Right atrium auricular region (tissue), 2 donors: ENCODE measurements at regions not wholly inside any gene's neighbourhood (a gene's known extent, or its start where the extent isn't known, plus 50 kb on each side); places are given as distances from the start of the nearest gene placed in this dataset.

ENCODE experiments used
- DNase-seq: peaks from one replicate; pipeline ENCODE4 v3.0.0-alpha.2; 2019; ENCODE audit warnings: low spot score
- H3K27ac ChIP-seq, 2 donors: fragments of 200-600 bp; sonication (generic); 1 replicate in 1 of 2; 2 replicates in 1 of 2; pipeline ENCODE4 v1.5.1; 2016 to 2019
- H3K27me3 ChIP-seq, 2 donors: fragments of 200-600 bp; sonication (generic); one replicate each; pipeline versions ENCODE4 v1.5.1 to v1.6.0; 2017 to 2019
- H3K36me3 ChIP-seq: fragments of 200-600 bp; sonication (generic); one replicate; pipeline ENCODE4 v1.5.1; 2016
- H3K4me1 ChIP-seq, 2 donors: fragments of 200-600 bp; sonication (generic); one replicate each; pipeline versions ENCODE4 v1.5.1 to v1.6.0; 2017 to 2019
- H3K4me3 ChIP-seq, 2 donors: fragments of 200-600 bp; sonication (generic); 1 replicate in 1 of 2; 2 replicates in 1 of 2; pipeline ENCODE4 v1.5.1; 2017 to 2019; ENCODE audit warnings: mild to moderate bottlenecking in 1 of 2, moderate library complexity in 1 of 2
- H3K9me3 ChIP-seq, 2 donors: fragments of 200-600 bp; sonication (generic); one replicate each; pipeline ENCODE4 v1.5.1; 2019
- TF ChIP-seq, protein P1 (sequence below), 2 donors: fragments of 200-600 bp; sonication (generic); IDR thresholded peaks; one replicate each; pipeline ENCODE4 v1.5.1; 2019; ENCODE audit warnings: antibody characterized with exemption in 2 of 2

DNA sequence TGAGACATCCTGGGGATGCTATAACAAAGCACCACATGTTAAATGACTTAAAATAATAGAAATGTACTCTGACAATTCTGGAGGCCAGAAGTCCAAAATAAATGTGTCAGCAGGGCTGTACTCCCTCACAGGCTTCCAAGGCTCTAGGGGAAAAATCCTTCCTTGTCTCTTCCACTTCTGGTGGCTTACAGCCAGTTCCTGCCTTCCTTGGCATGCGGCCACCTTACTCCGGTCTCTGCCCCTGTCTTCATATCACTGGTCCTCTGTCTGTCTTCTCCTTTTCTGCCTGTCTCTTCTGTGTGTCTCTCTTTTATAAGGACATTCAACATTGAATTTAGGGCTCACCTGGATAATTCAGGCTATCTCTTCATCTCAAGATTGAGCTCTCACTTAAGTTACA is 155.3 kb upstream of the SYNCRIP start:
- TF ChIP-seq, protein P1, sequence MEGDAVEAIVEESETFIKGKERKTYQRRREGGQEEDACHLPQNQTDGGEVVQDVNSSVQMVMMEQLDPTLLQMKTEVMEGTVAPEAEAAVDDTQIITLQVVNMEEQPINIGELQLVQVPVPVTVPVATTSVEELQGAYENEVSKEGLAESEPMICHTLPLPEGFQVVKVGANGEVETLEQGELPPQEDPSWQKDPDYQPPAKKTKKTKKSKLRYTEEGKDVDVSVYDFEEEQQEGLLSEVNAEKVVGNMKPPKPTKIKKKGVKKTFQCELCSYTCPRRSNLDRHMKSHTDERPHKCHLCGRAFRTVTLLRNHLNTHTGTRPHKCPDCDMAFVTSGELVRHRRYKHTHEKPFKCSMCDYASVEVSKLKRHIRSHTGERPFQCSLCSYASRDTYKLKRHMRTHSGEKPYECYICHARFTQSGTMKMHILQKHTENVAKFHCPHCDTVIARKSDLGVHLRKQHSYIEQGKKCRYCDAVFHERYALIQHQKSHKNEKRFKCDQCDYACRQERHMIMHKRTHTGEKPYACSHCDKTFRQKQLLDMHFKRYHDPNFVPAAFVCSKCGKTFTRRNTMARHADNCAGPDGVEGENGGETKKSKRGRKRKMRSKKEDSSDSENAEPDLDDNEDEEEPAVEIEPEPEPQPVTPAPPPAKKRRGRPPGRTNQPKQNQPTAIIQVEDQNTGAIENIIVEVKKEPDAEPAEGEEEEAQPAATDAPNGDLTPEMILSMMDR (IDR thresholded peaks at IDR 0.05) = no peak
- H3K27ac ChIP-seq = no peak overlapping the region
- H3K4me1 ChIP-seq = no peaks in the 10 kb centered on the region
- H3K4me3 ChIP-seq = no peak overlapping the region
- H3K9me3 ChIP-seq = no peaks in the 10 kb centered on the region
- DNase-seq = no peak
- no peaks in the 10 kb centered on the region for H3K36me3 ChIP-seq
- no peaks in the 10 kb centered on the region for H3K27me3 ChIP-seq

DNA sequence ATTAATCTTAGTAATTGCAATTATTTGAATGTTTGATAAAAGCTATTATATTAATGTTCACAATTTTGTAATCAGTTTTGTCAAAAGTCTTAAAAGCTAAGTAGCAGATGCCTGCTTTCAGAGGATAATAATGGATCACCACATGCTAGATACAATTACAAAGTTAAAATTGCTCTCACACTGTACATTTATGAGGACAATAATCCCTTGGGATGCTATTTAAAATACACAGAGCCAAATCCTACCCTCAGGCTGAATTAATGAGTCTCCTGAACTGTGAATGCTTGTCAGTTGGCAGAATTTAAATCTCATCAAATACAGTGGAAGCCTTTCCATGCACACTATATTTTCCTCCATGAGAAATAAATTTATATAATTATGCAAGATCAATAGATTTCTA is 153.3 kb upstream of the SYNCRIP start:
- Histone ChIP-seq H3K36me3 (no peaks in the 10 kb centered on the region), H3K4me3 (no peak overlapping the region), H3K27ac (no peak overlapping the region), H3K27me3 (no peaks in the 10 kb centered on the region), H3K9me3 (peaks cover 0 to 5% of the 10 kb centered on the region in 2 donors), H3K4me1 (no peaks in the 10 kb centered on the region)
- DNase-seq = no peak
- TF ChIP-seq, protein P1 (IDR thresholded peaks at IDR 0.05) = no peak

DNA sequence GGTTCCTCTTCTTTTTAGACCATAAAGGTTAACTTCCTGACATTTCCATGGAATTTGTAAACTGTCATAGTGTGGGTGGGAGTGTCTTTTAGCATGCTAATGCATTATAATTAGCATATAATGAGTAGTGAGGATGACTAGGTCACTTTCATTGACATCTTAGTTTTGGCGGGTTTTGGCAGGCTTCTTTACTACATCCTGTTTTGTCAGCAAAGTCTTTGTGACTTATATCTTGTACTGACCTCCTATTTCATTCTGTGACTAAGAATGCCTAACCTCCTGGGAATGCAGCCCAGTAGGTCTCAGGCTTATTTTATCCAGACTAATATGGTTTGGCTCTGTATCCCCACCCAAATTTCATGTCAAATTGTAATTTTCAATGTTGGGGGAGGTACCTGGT is 149.6 kb upstream of the SYNCRIP start:
- Histone ChIP-seq H3K4me1 (no peaks in the 10 kb centered on the region), H3K36me3 (no peaks in the 10 kb centered on the region), H3K27ac (no peak overlapping the region), H3K27me3 (no peaks in the 10 kb centered on the region), H3K4me3 (no peak overlapping the region), H3K9me3 (peaks cover 0 to 16% of the 10 kb centered on the region in 2 donors)
- no peak for DNase-seq
- TF ChIP-seq, protein P1 (IDR thresholded peaks at IDR 0.05) = no peak

DNA sequence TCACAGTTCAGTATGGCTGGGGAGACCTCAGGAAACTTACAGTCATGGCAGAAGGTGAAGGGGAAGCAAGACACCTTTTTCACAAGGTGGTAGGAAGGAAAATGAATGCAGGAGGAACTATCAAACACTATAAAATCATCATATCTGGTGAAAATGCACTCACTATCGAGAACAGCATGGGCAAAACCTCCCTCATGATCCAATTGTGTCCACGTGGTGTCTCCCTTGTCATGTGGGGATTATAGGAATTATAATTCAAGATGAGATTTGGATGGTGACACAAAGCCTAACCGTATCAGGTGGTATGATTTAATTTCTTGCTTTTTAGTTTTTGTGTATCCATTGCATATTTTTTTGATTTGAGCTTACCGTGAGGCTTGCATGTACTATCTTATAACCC is 133.2 kb upstream of the SYNCRIP start:
- Histone ChIP-seq H3K27ac (no peak overlapping the region), H3K36me3 (no peaks in the 10 kb centered on the region), H3K4me3 (no peak overlapping the region), H3K27me3 (no peaks in the 10 kb centered on the region), H3K9me3 (peaks cover 0 to 15% of the 10 kb centered on the region in 2 donors), H3K4me1 (no peaks in the 10 kb centered on the region)
- no peak for DNase-seq
- TF ChIP-seq, protein P1 (IDR thresholded peaks at IDR 0.05) = no peak

DNA sequence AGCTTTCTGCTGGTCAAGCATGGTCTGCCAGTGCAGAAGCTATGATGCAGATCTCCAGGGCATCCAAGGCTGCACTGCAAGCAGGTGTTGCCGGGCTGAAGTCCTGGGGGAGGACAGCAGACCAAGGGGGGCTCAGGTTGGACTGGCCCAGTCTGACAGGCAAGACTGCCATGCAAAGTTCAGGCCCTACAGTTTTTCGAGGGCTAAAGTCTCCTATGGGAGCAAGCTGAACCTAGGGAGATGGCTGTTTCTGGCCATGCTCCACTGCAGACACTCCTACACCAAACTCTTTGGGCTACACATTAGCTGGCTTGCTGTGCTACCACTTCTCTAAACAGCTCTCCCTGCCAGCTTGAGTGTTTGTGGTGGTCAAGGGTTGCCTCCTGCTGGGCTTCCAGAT is 130.0 kb upstream of the SYNCRIP start:
- TF ChIP-seq, protein P1 (IDR thresholded peaks at IDR 0.05) = no peak
- no peak overlapping the region for H3K4me3 ChIP-seq

DNA sequence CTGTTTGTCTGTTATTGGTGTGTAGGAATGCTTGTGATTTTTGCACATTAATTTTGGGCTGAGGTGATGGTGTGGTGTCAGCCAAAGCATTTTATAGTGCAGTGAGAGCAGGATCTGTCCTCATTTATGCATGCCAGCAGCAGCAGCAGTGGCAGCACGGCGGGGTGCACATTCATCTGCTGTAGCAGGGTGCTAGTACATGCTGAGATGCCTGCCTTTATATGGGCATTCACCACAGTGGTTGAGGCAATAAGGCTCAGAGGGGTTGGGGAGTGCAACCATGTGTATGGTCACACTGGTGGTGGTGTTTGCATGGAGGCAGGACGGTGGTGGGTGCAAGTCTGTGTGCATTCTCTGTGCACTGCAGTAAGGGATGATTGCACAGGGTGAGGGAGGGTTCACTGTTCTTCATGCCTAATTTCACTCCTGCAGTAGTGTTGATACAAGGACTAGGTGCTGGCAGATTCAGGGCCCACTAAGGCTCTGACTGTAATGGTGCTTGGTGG is 129.3 kb upstream of the SYNCRIP start:
- H3K9me3 ChIP-seq = peaks cover 0 to under 1% of the 10 kb centered on the region in 2 donors
- H3K27ac ChIP-seq = no peak overlapping the region
- H3K4me1 ChIP-seq = no peaks in the 10 kb centered on the region
- TF ChIP-seq, protein P1 (IDR thresholded peaks at IDR 0.05) = no peak
- no peak overlapping the region for H3K4me3 ChIP-seq
- no peaks in the 10 kb centered on the region for H3K36me3 ChIP-seq
- no peaks in the 10 kb centered on the region for H3K27me3 ChIP-seq
- no peak for DNase-seq

More for the DNA sequence above, 130.0 kb upstream of the SYNCRIP start:
- Histone ChIP-seq H3K27ac (no peak overlapping the region), H3K4me1 (no peaks in the 10 kb centered on the region), H3K9me3 (peaks cover 0 to 7% of the 10 kb centered on the region in 2 donors), H3K27me3 (no peaks in the 10 kb centered on the region), H3K36me3 (no peaks in the 10 kb centered on the region)
- no peak for DNase-seq
